Transverse colon (tissue), 4 donors: ENCODE measurements at regions not wholly inside any gene's neighbourhood (a gene's known extent, or its start where the extent isn't known, plus 50 kb on each side); places are given as distances from the start of the nearest gene placed in this dataset.

Experiments used
- DNase-seq: peaks from one replicate; pipeline ENCODE4 v3.0.0-alpha.2; 2019
- H3K27ac ChIP-seq, 4 donors: fragments of 200-600 bp; sonication (generic); 2 replicates each; pipeline ENCODE4 v1.5.1; 2016 to 2018; ENCODE audit warnings: inconsistent platforms in 4 of 4
- H3K27me3 ChIP-seq: fragments of 200-600 bp; sonication (generic); 2 replicates; pipeline ENCODE4 v1.5.1; 2017; ENCODE audit warnings: inconsistent platforms
- H3K36me3 ChIP-seq, 4 donors: fragments of 200-600 bp; sonication (generic); 2 replicates each; pipeline ENCODE4 v1.5.1; 2017 to 2019; ENCODE audit warnings: inconsistent platforms in 4 of 4
- H3K4me1 ChIP-seq, 4 donors: fragments of 200-600 bp; sonication (generic); 2 replicates each; pipeline ENCODE4 v1.5.1; 2017 to 2020; ENCODE audit warnings: inconsistent platforms in 4 of 4
- H3K4me3 ChIP-seq, 4 donors: fragments of 200-600 bp; sonication (generic); 1 replicate in 1 of 4; 2 replicates in 3 of 4; pipeline versions ENCODE4 v1.5.1 to v1.6.1; 2017 to 2019; ENCODE audit warnings: inconsistent platforms in 4 of 4
- H3K9me3 ChIP-seq, 2 donors: fragments of 200-600 bp; sonication (generic); 2 replicates each; pipeline ENCODE4 v1.5.1; 2017 to 2019; ENCODE audit warnings: inconsistent platforms in 2 of 2
- CTCF ChIP-seq, 5 experiments: fragments of 200-600 bp in 3 of 5; fragments of 450-650 bp in 2 of 5; sonication (generic) in 3 of 5; IDR thresholded peaks; 1 replicate in 2 of 5; 2 replicates in 3 of 5; pipeline ENCODE4 v1.5.1; 2016 to 2017; ENCODE audit warnings: antibody characterized with exemption in 5 of 5, inconsistent platforms in 3 of 5, mild to moderate bottlenecking in 2 of 5, moderate library complexity in 1 of 5
- EP300 ChIP-seq: sonication (generic); formaldehyde crosslinking; IDR thresholded peaks from one replicate; pipeline ENCODE4 v1.6.1; 2017; ENCODE audit warnings: antibody characterized with exemption, low read depth
- POLR2A ChIP-seq: fragments of 450-650 bp; IDR thresholded peaks from one replicate; pipeline ENCODE4 v1.6.1; 2016; ENCODE audit warnings: antibody characterized with exemption, mild to moderate bottlenecking, moderate library complexity
- POLR2AphosphoS5 ChIP-seq, 3 donors: sonication (generic); formaldehyde crosslinking; IDR thresholded peaks; one replicate each; pipeline ENCODE4 v1.6.1; 2016; ENCODE audit warnings: antibody characterized with exemption in 3 of 3
- WGBS, 2 donors: methylation state at CpG; one replicate each; pipeline ENCODE4 v1.1.5; 2018; ENCODE audit warnings: low coverage in 1 of 2; 5-methylcytosine and 5-hydroxymethylcytosine counted together
- in situ Hi-C, 4 donors: fragments of 200-750 bp; cut with MboI; loops; one replicate each; pipeline versions ENCODE4 v1.15.0 to v1.15.1; 2017; ENCODE audit warnings: low sequenced_read_pairs in 3 of 4, low pct_ligation_motif_present in 1 of 4, low pct_unique_long_range_greater_than_20kb in 1 of 4
- intact Hi-C: fragments of 100-400 bp; cut with DNase I; formaldehyde crosslinking; loops from one replicate; pipeline ENCODE4 v1.15.1; 2023; ENCODE audit warnings: low total_unique reads

GRCh38 chr1:53400761-53401674 is 58.2 kb upstream of the DMRTB1 start:
- WGBS, 2 donors, result 78 to 81% methylated on average over 9 to 14 of the region's 14 CpGs
- H3K27ac ChIP-seq, result no peak overlapping the region
- DNase-seq, result no peak
- no peak for TF ChIP-seq POLR2A
- TF ChIP-seq POLR2AphosphoS5 (IDR thresholded peaks at IDR 0.05), result no peak
- no peak for TF ChIP-seq EP300
- TF ChIP-seq CTCF (IDR thresholded peaks at IDR 0.05), result no peak
- no peak overlapping the region for H3K4me3 ChIP-seq
- intact Hi-C loops, result no loop called here
- H3K9me3 ChIP-seq, result no peaks in the 10 kb centered on the region
- H3K27me3 ChIP-seq, result no peaks in the 10 kb centered on the region
- no peaks in the 10 kb centered on the region for H3K4me1 ChIP-seq
- in situ Hi-C loops, result no loop called here
- H3K36me3 ChIP-seq, result no peaks in the 10 kb centered on the region

- WGBS, 2 donors, result 58 to 77% methylated on average over 2 to 10 of the region's 11 CpGs
- intact Hi-C loops, result no loop called here
Measured at GRCh38 chr1:53401813-53402745, 57.1 kb upstream of the DMRTB1 start.

GRCh38 chr1:53402891-53403655 is 56.1 kb upstream of the DMRTB1 start:
- in situ Hi-C loops, result no loop called here

More at GRCh38 chr1:53401813-53402745, 57.1 kb upstream of the DMRTB1 start:
- Histone ChIP-seq H3K4me1 (no peaks in the 10 kb centered on the region), H3K27ac (no peak overlapping the region), H3K27me3 (no peaks in the 10 kb centered on the region), H3K9me3 (no peaks in the 10 kb centered on the region), H3K4me3 (no peak overlapping the region), H3K36me3 (no peaks in the 10 kb centered on the region)
- TF ChIP-seq CTCF (IDR thresholded peaks at IDR 0.05) (no peak), POLR2AphosphoS5 (IDR thresholded peaks at IDR 0.05) (no peak), EP300 (no peak), POLR2A (no peak)
- in situ Hi-C loops, result no loop called here
- DNase-seq, result no peak

More at GRCh38 chr1:53402891-53403655, 56.1 kb upstream of the DMRTB1 start:
- TF ChIP-seq CTCF (IDR thresholded peaks at IDR 0.05) (no peak), POLR2A (no peak), EP300 (no peak), POLR2AphosphoS5 (IDR thresholded peaks at IDR 0.05) (no peak)
- no peaks in the 10 kb centered on the region for H3K4me1 ChIP-seq
- no peak overlapping the region for H3K4me3 ChIP-seq
- H3K9me3 ChIP-seq, result no peaks in the 10 kb centered on the region
- 85% methylated on average over 10 of the region's 10 CpGs; no CpG with 5 or more reads in 1 of the 2 donors for WGBS, 2 donors
- DNase-seq, result no peak
- H3K27ac ChIP-seq, result no peak overlapping the region
- no peaks in the 10 kb centered on the region for H3K36me3 ChIP-seq
- intact Hi-C loops, result no loop called here
- H3K27me3 ChIP-seq, result no peaks in the 10 kb centered on the region
